ACHN (cell line): ENCODE measurements at regions not wholly inside any gene's neighbourhood (a gene's known extent, or its start where the extent isn't known, plus 50 kb on each side); places are given as distances from the start of the nearest gene placed in this dataset.

Experiments used
- DNase-seq: peaks from one replicate; pipeline ENCODE4 v3.0.0-alpha.2; 2015
- in situ Hi-C: cut with HindIII; loops from 2 replicates; pipeline ENCODE4 v1.10.0; 2017; ENCODE audit warnings: low sequenced_read_pairs, low pct_ligation_motif_present, low pct_unique_long_range_greater_than_20kb

DNA sequence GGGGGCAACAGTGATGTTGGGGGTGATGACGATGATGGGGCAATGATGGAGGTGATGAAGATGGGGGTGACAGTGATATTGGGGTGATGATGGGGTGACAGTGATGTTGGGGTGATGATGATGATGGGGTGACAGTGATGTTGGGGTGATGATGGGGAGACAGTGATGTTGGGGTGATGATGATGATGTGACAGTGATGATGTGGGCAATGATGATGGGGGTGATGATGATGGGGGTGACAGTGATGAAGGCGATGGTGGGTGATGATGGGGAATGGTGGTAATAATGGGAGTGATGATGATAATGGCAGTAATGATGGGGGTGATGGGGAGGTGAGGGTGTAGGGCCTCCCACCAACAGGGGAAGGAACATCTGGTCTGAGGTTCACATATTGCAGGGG lies 150.6 kb downstream of the ERMARD start:
- in situ Hi-C loops = no loop called here
- no peak for DNase-seq

DNA sequence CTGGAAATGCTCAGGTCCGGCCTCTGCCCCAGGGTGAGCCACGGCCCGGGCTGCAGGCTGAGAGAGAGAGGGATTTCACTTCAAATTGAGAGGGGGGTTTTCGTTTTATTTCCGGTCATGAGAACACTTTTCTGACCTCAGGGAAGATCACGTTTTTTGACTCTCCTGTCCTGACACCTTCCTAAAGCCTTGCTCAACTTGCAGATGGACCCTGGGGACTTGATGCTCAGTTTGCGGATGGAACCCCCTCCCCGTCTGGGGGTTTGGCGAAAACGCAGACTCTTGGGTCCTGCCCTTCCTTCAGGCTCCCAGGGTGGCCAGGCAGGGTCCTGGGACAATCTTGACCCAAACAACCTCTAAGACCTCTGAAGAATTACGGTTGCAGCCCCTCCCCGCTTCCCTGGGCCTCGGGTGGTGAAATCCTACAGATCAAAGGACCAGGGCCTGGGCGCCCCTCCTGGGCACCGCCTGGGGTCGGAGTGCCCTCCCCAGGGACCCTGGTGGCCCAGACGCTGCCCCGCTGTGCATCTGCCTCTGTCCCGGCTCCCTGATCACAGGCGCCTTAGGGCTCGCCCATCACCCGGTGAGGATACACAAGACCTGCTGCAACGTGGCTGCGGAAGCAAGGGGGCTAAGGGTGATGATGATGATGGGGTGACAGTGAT lies 148.2 kb downstream of the ERMARD start:
- no peak for DNase-seq
- in situ Hi-C loops = no loop called here

DNA sequence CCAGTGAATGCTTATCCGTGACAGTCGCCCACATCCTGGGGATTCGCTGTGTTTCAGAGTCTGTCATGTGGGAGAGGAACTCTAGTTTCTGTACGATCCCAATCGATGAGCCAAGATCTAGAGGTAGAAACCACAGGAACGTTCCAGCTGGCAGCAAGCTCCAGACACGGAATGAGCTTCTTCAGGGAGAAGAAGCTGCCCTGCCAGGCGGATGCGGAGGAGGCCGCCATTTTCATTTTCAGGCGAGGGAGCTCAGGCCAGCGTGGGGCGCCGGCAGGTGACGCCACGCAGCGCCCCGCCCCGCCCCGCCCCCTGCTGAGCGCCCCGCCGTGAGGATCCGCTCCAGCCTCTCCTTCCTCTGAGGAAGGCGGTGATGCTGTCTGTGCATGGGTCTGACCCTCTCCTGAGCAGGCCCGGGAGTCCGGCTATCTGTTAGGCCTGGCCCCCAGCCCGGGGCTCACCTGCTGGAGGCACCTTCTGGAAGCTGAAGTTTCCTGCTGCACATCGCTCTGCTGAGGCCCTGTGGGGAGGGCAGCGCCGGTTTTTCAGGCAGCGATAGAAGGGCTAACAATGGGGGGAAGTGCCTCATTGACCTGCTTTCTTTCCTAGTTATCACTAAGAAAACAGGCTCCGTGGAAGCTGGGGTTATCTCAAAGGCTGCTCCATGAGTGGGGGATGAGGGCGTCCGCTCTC lies 147.5 kb downstream of the ERMARD start:
- no peak for DNase-seq
- in situ Hi-C loops = no loop called here

DNA sequence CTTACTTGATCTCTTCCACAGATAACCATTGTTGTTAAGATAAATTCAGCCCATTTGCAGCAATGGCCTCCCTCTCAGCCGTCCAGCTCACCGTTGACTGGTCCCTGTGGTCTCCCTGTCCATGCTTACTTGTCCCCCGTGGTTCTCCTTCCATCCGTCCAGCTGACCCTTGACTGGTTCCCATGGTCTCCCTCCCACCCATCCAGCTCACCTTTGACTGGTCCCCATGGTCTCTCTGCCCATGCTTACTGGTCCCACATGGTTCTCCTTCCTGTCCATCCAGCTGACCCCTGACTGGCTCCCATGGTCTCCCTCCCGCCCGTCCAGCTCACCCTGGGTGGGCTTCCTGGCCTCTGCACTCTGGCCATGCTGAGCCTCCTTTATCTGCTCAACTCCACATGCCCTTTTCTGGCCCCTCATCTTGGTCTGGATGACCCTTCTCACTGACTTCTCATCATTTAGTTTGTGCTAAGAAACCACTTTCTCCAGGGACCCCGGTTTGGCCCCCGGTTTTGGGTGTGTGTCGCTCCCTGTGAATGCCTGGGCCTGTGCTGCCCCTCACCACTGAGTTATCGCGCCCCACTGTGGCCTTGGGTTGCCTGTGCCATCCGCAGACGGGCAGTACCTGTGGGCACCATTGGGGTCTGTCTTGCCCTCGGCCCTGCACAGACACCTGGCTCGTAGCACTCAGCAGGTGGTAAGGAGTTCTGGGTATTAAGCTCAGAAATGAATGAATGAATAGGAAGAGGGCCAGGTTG lies 146.4 kb downstream of the ERMARD start:
- in situ Hi-C loops = no loop called here
- DNase-seq = no peak

DNA sequence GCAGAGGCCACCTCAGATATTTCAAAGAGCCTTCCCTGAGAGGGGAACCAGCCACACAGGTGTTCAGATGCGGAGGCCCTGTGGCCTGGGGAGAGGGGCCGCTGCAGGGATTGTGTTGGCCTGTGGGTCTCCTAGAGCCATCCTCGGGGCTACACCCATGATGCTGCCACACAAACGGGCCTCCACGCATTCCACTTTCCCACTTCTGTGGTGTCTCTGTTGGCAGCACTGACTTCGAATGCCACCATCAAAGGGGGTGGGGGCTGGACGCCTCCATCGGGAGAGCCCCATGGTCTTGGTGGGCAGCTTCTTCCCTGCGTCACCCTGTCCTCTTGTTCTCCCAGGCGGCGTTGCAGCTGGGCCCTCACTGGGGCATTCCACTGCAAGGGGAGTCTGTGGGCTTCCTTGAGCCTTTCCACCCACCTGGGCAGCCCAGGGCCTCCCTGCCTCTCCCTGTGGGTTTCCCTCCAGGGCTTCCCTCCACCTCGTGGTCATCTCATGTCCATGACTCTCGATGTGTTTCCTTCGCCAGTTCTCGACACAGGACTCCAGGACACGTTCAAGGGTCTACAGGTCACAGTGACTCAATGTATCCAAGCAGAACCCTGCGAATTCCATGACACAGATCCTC lies 145.5 kb downstream of the ERMARD start:
- DNase-seq = no peak
- in situ Hi-C loops = no loop called here

DNA sequence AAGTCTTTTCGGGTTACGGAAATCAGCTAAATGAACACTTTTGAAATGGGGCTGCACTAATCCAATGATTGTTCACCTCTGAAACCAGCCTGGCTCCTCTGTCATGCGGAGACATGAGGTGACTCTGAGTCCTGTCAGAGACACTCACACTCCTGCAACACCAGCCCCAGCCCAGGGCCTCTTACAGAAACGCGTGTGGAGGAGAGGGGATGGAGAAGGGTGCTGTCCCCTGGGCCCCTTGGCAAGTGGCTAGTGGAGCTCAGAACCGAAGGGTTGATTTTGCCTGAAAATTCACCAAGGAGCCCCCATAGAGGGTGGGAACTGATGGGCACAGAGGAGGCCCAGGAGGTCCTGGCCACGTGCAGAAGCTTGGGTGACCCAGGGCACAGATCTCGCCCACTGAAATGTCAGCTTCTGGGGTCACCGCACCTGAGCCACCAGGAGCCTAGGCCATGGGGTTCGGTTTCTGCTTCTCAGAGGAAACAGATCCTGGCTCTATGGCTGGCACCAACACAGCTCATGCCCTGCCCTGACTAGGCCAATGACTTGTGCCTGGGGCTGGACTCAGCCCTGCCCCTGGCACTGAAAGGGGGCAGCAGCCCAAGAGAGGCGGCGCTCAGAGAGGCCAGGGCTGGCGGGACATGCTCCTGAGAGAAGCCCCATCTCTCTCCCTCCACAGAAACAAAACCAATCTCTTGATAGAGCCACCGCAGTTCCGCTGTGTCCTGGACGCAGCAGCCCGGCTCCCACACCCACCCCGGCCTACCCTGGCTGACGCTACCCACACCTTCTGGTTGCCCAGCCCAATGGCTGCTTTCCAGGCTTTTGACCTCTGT lies 144.7 kb downstream of the ERMARD start:
- no peak for DNase-seq
- in situ Hi-C loops = no loop called here

DNA sequence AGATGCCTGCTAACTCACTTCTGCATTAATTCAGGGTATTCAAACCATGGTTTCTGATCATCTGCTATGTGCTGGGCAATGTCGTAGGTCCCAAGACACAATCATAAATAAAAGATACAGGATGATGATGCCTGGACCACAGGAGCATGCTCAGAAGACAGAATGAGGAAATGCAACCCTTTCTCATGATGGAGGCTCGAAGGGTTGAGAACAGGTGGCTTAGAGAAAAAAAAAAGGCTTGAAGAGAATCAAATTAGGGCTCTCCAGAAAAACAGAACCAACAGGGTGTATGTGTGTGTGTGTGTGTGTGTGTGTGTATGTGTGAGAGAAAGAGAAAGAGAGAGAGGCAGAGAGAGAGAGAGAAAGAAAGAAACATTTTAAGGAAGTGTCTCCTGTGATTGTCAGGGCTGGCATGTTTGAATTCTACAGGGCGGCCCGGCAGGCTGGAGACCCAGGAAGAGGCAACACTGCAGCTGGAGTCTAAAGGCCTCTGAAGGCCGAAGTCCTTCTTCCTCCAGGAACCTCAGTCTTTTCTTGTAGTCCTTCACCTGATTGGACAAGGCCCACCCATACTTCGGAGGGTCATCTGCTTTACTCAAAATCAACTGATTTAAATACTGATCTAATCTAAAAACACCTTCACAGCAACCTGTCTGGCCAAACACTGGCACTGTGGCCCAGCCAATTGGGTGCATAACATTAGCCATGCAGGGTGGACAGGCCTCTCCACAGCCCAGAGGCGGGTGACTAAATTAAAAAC lies 143.8 kb downstream of the ERMARD start:
- DNase-seq = no peak
- in situ Hi-C loops = no loop called here

DNA sequence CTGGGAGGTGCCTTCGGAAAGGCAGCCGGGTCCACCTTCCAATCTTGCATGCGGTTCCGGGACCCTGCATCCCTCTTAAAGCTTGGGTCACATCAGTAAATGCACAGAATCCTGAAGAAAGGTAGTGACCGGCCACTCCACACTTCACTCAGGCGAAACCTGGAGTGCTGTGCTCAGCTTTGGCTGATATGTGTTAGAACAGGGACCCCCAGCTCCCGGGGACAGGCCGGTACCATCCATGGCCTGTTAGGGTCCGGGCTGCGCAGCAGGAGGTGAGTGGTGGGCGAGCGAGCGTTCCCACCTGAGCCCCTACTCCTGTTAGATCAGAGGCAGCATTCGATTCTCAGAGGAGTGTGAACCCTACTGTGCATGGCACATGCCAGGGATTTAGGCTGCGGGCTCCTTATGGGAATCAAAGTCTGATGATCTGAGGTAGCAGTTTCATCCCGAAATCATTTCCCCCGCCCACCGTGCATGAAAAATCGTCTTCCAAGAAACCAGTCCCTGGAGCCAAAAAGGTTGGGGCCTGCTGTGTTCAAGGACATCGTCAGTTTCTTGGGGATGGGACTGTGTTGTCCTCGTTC lies 143.0 kb downstream of the ERMARD start:
- in situ Hi-C loops = no loop called here
- DNase-seq = no peak

DNA sequence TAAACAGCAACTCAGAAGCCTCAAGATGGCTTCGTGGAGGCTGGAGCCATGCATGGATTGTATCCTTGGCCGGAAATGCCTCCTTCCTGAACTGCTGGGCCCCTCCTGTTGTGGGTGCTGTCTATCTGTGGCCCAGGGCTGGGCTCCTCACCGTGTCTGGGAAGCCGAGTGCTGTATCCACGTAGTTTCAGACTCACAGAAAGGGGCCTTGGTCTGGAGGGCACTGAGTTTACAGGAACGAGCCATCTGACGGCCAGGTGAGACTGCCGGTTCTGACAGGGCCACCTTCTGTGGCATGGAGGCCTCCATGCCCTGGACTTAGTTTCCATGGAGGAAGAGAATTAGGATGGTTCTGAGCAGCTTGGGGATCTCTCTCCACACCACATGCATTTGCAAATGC lies 142.2 kb downstream of the ERMARD start:
- DNase-seq = no peak
- in situ Hi-C loops = no loop called here

DNA sequence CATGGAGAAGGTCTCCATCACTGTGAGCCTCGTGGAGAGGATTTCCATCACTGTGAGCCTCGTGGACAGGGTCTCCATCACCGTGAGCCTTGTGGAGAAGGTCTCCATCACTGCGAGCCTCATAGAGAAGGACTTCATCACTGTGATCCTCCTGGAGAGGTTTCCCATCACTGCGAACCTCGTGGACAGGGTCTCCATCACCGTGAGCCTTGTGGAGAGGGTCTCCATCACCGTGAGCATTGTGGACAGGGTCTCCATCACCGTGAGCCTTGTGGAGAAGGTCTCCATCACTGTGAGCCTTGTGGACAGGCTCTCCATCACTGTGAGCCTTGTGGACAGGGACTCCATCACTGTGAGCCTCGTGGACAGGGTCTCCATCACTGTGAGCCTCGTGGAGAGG lies 140.4 kb downstream of the ERMARD start:
- in situ Hi-C loops = no loop called here
- DNase-seq = no peak

DNA sequence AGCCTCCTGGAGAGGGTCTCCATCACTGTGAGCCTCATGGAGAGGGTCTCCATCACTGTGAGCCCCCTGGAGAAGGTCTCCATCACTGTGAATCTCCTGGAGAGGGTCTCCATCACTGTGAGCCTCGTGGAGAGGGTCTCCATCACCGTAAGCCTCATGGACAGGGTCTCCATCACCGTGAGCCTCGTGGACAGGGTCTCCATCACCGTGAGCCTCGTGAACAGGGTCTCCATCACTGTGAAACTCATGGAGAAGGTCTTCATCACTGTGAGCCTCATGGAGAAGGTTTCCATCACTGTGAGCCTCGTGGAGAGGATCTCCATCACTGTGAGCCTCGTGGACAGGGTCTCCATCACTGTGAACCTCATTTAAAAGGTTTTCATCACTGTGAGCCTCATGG lies 140.0 kb downstream of the ERMARD start:
- no peak for DNase-seq
- in situ Hi-C loops = no loop called here

DNA sequence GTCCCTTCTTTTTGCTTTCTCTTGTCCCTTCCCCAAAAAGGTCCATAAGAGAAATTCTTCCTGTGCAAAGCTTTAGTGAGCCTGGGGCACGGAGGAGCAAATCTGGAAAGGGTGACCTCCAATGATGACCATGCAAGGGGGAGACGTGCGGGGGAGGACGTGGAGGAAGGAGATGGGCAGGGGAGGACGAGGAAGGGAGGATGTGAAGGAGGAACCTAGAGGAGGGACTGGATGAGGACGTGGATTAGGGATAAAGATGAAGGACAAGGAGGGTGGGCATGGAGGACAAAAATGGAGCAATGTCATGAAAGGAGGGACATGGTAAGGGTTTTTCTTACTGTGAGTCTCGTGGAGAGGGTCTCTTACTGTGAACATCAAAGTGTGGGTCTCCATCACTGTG lies 139.5 kb downstream of the ERMARD start:
- in situ Hi-C loops = no loop called here

DNA sequence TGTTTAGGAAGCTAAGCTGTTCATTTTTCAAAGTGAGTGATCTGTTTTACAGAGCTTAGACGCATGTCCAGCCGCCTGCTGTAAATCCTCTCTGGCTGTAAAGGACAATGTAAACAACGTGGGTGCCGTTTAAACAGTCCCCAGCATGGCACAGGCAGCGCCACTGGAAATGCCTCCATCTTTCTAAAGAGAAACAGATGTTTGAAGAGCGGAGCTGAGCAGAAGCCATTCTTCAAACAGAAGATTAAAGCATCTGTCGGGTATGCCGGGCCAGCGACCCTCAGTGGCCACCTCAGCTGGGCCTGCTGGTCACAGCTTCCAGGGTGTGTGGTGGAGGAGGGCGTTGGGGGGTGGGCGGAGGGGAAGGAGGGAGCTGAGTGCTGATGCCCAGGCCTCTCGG lies 138.6 kb downstream of the ERMARD start:
- no peak for DNase-seq
- in situ Hi-C loops = no loop called here

More for the DNA sequence above, 139.5 kb downstream of the ERMARD start:
- DNase-seq = no peak

DNA sequence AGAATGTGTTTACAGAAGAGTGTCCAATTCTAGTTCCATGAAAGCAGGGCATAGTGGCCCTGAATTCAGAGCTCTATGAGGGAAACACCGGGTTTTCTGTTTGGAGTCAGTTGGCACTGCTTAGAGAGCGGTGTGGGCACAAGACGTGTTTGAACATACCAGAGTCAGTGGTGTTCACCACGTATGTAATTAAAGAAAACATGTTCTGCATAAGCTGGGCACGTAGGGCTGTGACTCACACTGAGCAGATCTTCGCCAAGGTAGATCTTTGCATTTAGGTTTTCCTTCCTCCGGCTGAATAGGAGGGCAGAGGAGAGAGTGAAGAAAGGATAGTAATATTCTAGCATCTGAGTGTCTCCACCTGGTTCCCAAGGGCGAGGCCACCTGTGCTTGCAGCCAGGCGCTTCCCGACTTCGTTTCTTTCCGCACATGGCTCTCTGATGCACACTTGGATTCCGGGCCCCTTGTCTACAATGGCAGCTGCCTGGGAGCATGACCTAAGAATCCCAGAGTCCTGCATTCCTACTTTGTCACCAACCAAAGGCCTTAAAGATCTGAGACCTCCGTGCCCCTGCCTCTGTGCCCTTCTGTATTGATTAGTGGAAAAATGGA lies 136.2 kb downstream of the ERMARD start:
- no peak for DNase-seq
- in situ Hi-C loops = no loop called here

DNA sequence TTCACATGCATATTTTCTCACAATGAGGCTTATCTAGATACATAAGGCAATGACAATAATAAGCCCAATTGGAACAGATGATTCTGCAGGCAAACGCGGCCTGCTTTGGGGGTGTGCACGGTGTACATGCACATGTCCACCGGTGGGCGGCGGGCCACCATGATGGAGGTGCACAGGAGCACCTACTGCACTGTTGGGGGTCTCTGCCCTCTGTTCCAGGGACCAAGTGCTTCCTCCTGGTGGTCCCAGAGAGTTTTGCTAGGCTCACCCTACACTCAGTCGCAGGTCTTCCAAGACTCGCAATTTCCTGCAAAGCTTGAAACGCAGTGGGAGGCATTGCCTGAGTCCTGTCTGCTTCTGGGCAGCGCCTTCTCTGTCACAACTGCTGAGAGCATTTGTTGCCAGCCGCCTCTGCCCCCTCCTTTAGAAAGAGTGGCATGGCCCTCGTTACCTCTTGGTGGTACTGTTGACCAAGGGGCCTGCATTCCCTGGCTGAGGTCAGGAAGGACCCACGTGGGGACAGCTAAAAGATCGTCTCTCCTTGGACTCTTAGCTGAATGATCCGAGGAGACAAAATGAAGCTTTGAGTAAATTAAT lies 135.3 kb downstream of the ERMARD start:
- DNase-seq = no peak
- in situ Hi-C loops = no loop called here

DNA sequence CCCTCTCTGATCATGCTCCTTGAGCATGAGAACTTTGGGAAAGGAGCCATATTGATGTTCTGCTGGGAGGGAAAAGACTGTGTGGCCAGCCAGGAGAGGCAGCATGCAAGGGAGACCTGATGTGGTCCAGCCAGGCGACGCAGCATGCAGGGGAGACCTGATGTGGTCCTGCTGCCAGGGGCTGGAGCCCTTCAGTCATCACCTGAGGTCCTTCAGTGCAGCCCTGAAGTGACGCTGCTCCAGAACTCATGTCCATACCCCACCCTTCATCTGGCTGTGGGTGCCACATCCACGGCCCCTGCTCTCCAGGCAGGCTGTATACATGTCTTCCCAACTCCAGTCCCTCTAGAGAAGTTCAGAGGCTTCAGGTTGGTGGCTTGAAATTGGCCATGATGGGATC lies 134.4 kb downstream of the ERMARD start:
- in situ Hi-C loops = no loop called here
- no peak for DNase-seq

DNA sequence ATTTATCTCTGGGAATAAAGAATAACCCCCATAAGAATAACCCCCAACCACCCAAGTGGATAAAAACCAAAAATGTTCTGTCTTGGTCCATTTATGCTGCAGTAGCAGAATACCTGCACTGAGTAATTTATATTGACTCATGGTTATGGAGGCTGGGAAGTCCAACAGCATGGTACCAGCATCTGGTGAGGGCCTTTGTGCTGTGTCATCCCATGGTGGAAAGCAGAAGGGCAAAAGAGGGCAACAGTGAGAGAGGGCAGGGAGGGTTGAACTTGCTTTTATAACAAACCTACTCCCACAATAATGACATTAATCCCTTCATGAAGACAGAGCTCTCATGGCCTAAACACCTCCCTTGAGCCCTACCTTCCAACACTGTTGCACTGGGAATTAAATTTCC lies 133.7 kb downstream of the ERMARD start:
- in situ Hi-C loops = no loop called here
- DNase-seq = no peak
